ENCODE measurements at regions not wholly inside any gene's neighbourhood (a gene's known extent, or its start where the extent isn't known, plus 50 kb on each side); places are given as distances from the start of the nearest gene placed in this dataset.

- no peak for TF ChIP-seq ZNF274 (IDR thresholded peaks at IDR 0.05; ENCODE audit: low read depth, low read length)
- no peak for TF ChIP-seq YY1 (IDR thresholded peaks at IDR 0.05; ENCODE audit: insufficient read depth, insufficient read length)
Observed at GRCh38 chr2:14420851-14421250, 211.7 kb upstream of the LRATD1 start.

All from NT2/D1 (cell line).